ENCODE measurements at regions not wholly inside any gene's neighbourhood (a gene's known extent, or its start where the extent isn't known, plus 50 kb on each side); places are given as distances from the start of the nearest gene placed in this dataset.

DNA sequence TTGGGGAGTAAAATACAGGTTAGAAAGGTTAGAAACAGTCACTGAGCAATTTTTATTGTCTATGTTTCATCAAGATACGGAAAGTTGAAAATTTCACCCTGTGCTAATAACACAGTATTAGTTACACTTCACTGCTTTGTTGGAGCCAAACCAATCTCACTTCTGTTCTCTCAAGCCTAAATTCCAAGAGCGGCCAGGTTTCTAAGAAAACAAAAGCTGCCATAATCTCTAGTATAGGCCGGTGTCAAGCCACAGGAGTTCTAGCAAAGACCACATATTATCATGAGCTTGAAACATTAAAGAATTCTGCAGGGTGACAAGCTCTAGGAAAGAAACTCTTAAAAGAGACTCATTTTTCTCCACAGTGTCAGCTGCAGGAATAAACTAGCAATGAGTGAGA is 128.7 kb downstream of the TXNL1 start:
- TF ChIP-seq, protein P1, sequence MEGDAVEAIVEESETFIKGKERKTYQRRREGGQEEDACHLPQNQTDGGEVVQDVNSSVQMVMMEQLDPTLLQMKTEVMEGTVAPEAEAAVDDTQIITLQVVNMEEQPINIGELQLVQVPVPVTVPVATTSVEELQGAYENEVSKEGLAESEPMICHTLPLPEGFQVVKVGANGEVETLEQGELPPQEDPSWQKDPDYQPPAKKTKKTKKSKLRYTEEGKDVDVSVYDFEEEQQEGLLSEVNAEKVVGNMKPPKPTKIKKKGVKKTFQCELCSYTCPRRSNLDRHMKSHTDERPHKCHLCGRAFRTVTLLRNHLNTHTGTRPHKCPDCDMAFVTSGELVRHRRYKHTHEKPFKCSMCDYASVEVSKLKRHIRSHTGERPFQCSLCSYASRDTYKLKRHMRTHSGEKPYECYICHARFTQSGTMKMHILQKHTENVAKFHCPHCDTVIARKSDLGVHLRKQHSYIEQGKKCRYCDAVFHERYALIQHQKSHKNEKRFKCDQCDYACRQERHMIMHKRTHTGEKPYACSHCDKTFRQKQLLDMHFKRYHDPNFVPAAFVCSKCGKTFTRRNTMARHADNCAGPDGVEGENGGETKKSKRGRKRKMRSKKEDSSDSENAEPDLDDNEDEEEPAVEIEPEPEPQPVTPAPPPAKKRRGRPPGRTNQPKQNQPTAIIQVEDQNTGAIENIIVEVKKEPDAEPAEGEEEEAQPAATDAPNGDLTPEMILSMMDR (IDR thresholded peaks at IDR 0.05), result no peak
- TF ChIP-seq TCF7L2 (IDR thresholded peaks at IDR 0.05; ENCODE audit: low read depth, low read length) (no peak), REST (IDR thresholded peaks at IDR 0.05; ENCODE audit: insufficient read depth in 1 of 2, low read depth in 2 of 2, low read length in 1 of 2) (no peak), SIN3A (IDR thresholded peaks at IDR 0.05; ENCODE audit: borderline replicate concordance, insufficient read depth, low read depth, low read length) (no peak)

Data from Panc1 (cell line).